IMR-90 (cell line): ENCODE measurements at regions not wholly inside any gene's neighbourhood (a gene's known extent, or its start where the extent isn't known, plus 50 kb on each side); places are given as distances from the start of the nearest gene placed in this dataset.

Experiments used
- ATAC-seq: fragments of 200-7000 bp; cut with Tn5 transposase; 2 replicates; pipeline ENCODE4 v1.9.1; 2020; ENCODE audit warnings: low read depth, mild to moderate bottlenecking, moderate library complexity
- BruUV-seq: library from RNA; stranded (reverse); fragments of 400-500 nt; replicated peaks from 2 replicates; lab custom pipeline; 2021; lab: Mats Ljungman, UMichigan
- CTCF ChIA-PET: fragments of 300-600 bp; formaldehyde crosslinking; extraction: SDS; loops from one replicate; lab custom pipeline; 2021; ENCODE audit warnings: antibody characterized with exemption; lab: Yijun Ruan, JAX
- POLR2A ChIA-PET: fragments of 300-600 bp; sonication (Branson Sonifier 250); formaldehyde crosslinking; loops from one replicate; lab custom pipeline; 2022; ENCODE audit warnings: antibody characterized with exemption; ENCODE audit not compliant: unreplicated experiment; lab: Charles Lee
- DNase-seq: peaks from one replicate; pipeline ENCODE4 v3.0.0; 2013
- H2AFZ ChIP-seq: replicated peaks from 2 replicates; pipeline ENCODE3; 2013; ENCODE audit warnings: low read length, mild to moderate bottlenecking; ENCODE audit not compliant: poor library complexity
- H2AK5ac ChIP-seq: 2 replicates; pipeline ENCODE4 v1.6.1; 2013; ENCODE audit warnings: low read depth, low read length, inconsistent platforms
- H2AK9ac ChIP-seq: replicated peaks from 2 replicates; pipeline ENCODE3; 2013; ENCODE audit warnings: mild to moderate bottlenecking, low read depth, low read length, moderate library complexity; ENCODE audit not compliant: poor library complexity
- H2BK120ac ChIP-seq: 2 replicates; pipeline ENCODE4 v1.6.1; 2013; ENCODE audit warnings: low read depth, low read length, inconsistent platforms
- H2BK15ac ChIP-seq: 3 replicates; pipeline ENCODE4 v1.6.1; 2013; ENCODE audit warnings: low read depth, low read length, inconsistent platforms
- H2BK20ac ChIP-seq: 2 replicates; pipeline ENCODE4 v1.6.1; 2013; ENCODE audit warnings: low read depth, mild to moderate bottlenecking, inconsistent platforms, low read length, moderate library complexity
- H2BK5ac ChIP-seq: 2 replicates; pipeline ENCODE4 v1.6.1; 2013; ENCODE audit warnings: mild to moderate bottlenecking, low read depth, low read length, inconsistent platforms; ENCODE audit not compliant: poor library complexity, severe bottlenecking
- H3K14ac ChIP-seq: replicated peaks from 2 replicates; pipeline ENCODE4 v1.6.1; 2013; ENCODE audit warnings: low read depth, low read length, inconsistent platforms
- H3K18ac ChIP-seq: 2 replicates; pipeline ENCODE4 v1.6.1; 2013; ENCODE audit warnings: low read depth, low read length, control low read depth
- H3K23ac ChIP-seq: 2 replicates; pipeline ENCODE4 v1.6.1; 2013; ENCODE audit warnings: low read depth, low read length, inconsistent platforms
- H3K27ac ChIP-seq: 2 replicates; pipeline ENCODE4 v1.5.1; 2013; ENCODE audit warnings: mild to moderate bottlenecking, control low read depth, low read length; ENCODE audit not compliant: insufficient read depth
- H3K27me3 ChIP-seq: 2 replicates; pipeline ENCODE4 v1.6.1; 2013; ENCODE audit warnings: low read length; ENCODE audit not compliant: control insufficient read depth, insufficient read depth
- H3K36me3 ChIP-seq: 2 replicates; pipeline ENCODE4 v1.6.1; 2013; ENCODE audit warnings: low read length, mixed read lengths; ENCODE audit not compliant: control insufficient read depth, insufficient read depth
- H3K4ac ChIP-seq: 2 replicates; pipeline ENCODE4 v1.6.1; 2013; ENCODE audit warnings: low read depth, low read length, inconsistent platforms
- H3K4me1 ChIP-seq: 2 replicates; pipeline ENCODE4 v1.6.1; 2013; ENCODE audit warnings: low read length, mixed read lengths; ENCODE audit not compliant: control insufficient read depth, insufficient read depth
- H3K4me2 ChIP-seq: 2 replicates; pipeline ENCODE4 v1.6.1; 2013; ENCODE audit warnings: low read depth, mild to moderate bottlenecking, control low read depth, low read length, moderate library complexity
- H3K4me3 ChIP-seq: 2 replicates; pipeline ENCODE4 v1.5.1; 2013; ENCODE audit warnings: low read depth, mild to moderate bottlenecking, control low read depth, low read length, moderate library complexity; ENCODE audit not compliant: insufficient read depth
- H3K56ac ChIP-seq: 2 replicates; pipeline ENCODE4 v1.6.1; 2013; ENCODE audit warnings: low read length, inconsistent platforms; ENCODE audit not compliant: insufficient read depth; ENCODE audit errors: extremely low read depth
- H3K79me1 ChIP-seq, 2 experiments: 2 replicates each; pipeline ENCODE4 v1.6.1; 2013; ENCODE audit warnings: low read length in 2 of 2, inconsistent platforms in 1 of 2, low read depth in 1 of 2
- H3K9ac ChIP-seq: 2 replicates; pipeline ENCODE4 v1.6.1; 2013; ENCODE audit warnings: low read depth, low read length, control low read depth
- H3K9me1 ChIP-seq: 2 replicates; pipeline ENCODE4 v1.6.1; 2013; ENCODE audit warnings: low read length, inconsistent platforms; ENCODE audit not compliant: insufficient read depth
- H3K9me3 ChIP-seq: 2 replicates; pipeline ENCODE4 v1.6.1; 2013; ENCODE audit warnings: low read length; ENCODE audit not compliant: control insufficient read depth, insufficient read depth
- H4K20me1 ChIP-seq: 2 replicates; pipeline ENCODE4 v1.6.1; 2013; ENCODE audit warnings: low read length, inconsistent platforms; ENCODE audit not compliant: insufficient read depth
- H4K5ac ChIP-seq: 2 replicates; pipeline ENCODE4 v1.6.1; 2013; ENCODE audit warnings: mild to moderate bottlenecking, low read depth, low read length, control low read depth
- H4K8ac ChIP-seq, 2 experiments: 2 replicates each; pipeline ENCODE4 v1.6.1; 2013; ENCODE audit warnings: low read depth in 2 of 2, low read length in 2 of 2, control low read depth in 1 of 2, inconsistent platforms in 1 of 2
- H4K91ac ChIP-seq: 2 replicates; pipeline ENCODE4 v1.6.1; 2013; ENCODE audit warnings: low read depth, low read length, inconsistent platforms; ENCODE audit not compliant: insufficient read depth
- BHLHE40 ChIP-seq: fragments of 150-350 bp; IDR thresholded peaks from 2 replicates; pipeline ENCODE4 v1.6.1; 2016; ENCODE audit warnings: mild to moderate bottlenecking, low read depth, low read length
- CEBPB ChIP-seq: IDR thresholded peaks from 2 replicates; pipeline ENCODE4 v1.6.1; 2012; ENCODE audit warnings: low read depth, low read length, improper control_type of control experiment
- CHD1 ChIP-seq: IDR thresholded peaks from 2 replicates; pipeline ENCODE4 v1.6.1; 2012; ENCODE audit warnings: low read depth, low read length, improper control_type of control experiment
- CTCF ChIP-seq: conservative IDR thresholded peaks from 2 replicates; pipeline ENCODE4 v1.5.1; 2012; ENCODE audit warnings: mild to moderate bottlenecking, low read depth, low read length, improper control_type of control experiment
- ELK1 ChIP-seq: fragments of 150-350 bp; IDR thresholded peaks from 2 replicates; pipeline ENCODE4 v1.6.1; 2016; ENCODE audit warnings: low read depth, mild to moderate bottlenecking, low read length, moderate library complexity, borderline replicate concordance
- FOS ChIP-seq: fragments of 150-350 bp; IDR thresholded peaks from 2 replicates; pipeline ENCODE4 v1.6.1; 2016; ENCODE audit warnings: low read depth, low read length
- MAZ ChIP-seq: IDR thresholded peaks from 2 replicates; pipeline ENCODE4 v1.6.1; 2012; ENCODE audit warnings: low read depth, mild to moderate bottlenecking, low read length, improper control_type of control experiment, moderate library complexity, borderline replicate concordance
- MXI1 ChIP-seq: IDR thresholded peaks from 2 replicates; pipeline ENCODE4 v1.6.1; 2012; ENCODE audit warnings: low read depth, mild to moderate bottlenecking, low read length, moderate library complexity, borderline replicate concordance
- NFE2L2 ChIP-seq: fragments of 150-350 bp; IDR thresholded peaks from 2 replicates; pipeline ENCODE4 v1.6.1; 2016; ENCODE audit warnings: low read depth, mild to moderate bottlenecking, low read length
- POLR2A ChIP-seq: IDR thresholded peaks from 2 replicates; pipeline ENCODE4 v1.6.1; 2012; ENCODE audit warnings: mild to moderate bottlenecking, low read depth, low read length
- RAD21 ChIP-seq: IDR thresholded peaks from 2 replicates; pipeline ENCODE4 v1.6.1; 2012; ENCODE audit warnings: low read length, improper control_type of control experiment
- RCOR1 ChIP-seq: IDR thresholded peaks from 2 replicates; pipeline ENCODE4 v1.6.1; 2012; ENCODE audit warnings: mild to moderate bottlenecking, low read length, improper control_type of control experiment; ENCODE audit not compliant: insufficient replicate concordance
- RFX5 ChIP-seq: IDR thresholded peaks from 2 replicates; pipeline ENCODE4 v1.8.0; 2012; ENCODE audit warnings: low read depth, mild to moderate bottlenecking, low read length, moderate library complexity
- SMC3 ChIP-seq: fragments of 150-350 bp; IDR thresholded peaks from 2 replicates; pipeline ENCODE4 v1.6.1; 2016; ENCODE audit warnings: low read depth, mild to moderate bottlenecking, antibody characterized with exemption, low read length, moderate library complexity
- USF2 ChIP-seq: fragments of 150-350 bp; IDR thresholded peaks from 2 replicates; pipeline ENCODE4 v1.6.1; 2017; ENCODE audit warnings: mild to moderate bottlenecking, antibody characterized with exemption, low read length, low read depth
- dilution Hi-C: fragments of 300-500 bp; cut with HindIII; formaldehyde crosslinking; loops from one replicate; pipeline ENCODE4 v1.14.3; 2018; ENCODE audit warnings: low sequenced_read_pairs; ENCODE audit not compliant: unreplicated experiment
- in situ Hi-C: fragments of 300-500 bp; cut with MboI; formaldehyde crosslinking; loops from 3 replicates; pipeline ENCODE4 v1.14.3; 2019; ENCODE audit warnings: low sequenced_read_pairs, inconsistent platforms, mixed read lengths
- intact Hi-C: fragments of 100-400 bp; cut with micrococcal nuclease; formaldehyde crosslinking; loops from 2 replicates; pipeline ENCODE4 v1.10.0; 2022

- Histone ChIP-seq H2BK120ac (no peak overlapping the region), H3K4me2 (no peak overlapping the region), H3K4me1 (peaks cover 6% of the 10 kb centered on the region), H3K56ac (no peak overlapping the region), H4K8ac (no peak overlapping the region), H2AK5ac (no peak overlapping the region), H3K27ac (no peak overlapping the region), H2BK15ac (no peak overlapping the region), H3K14ac (no peak overlapping the region), H3K9me1 (no peaks in the 10 kb centered on the region), H4K20me1 (no peaks in the 10 kb centered on the region), H3K23ac (no peak overlapping the region), H3K9me3 (no peaks in the 10 kb centered on the region), H2BK5ac (peak overlapping the region; percentile 22), H4K91ac (no peak overlapping the region), H3K4me3 (no peak overlapping the region), H3K18ac (no peak overlapping the region), H2AFZ (no peak overlapping the region), H4K5ac (no peak overlapping the region), H3K27me3 (no peaks in the 10 kb centered on the region), H3K9ac (no peak overlapping the region), H2BK20ac (no peak overlapping the region; the same call in 1 of the 2 replicates), H3K4ac (no peak overlapping the region), H3K36me3 (peaks cover 3% of the 10 kb centered on the region; the same call in 1 of the 2 replicates), H2AK9ac (no peak overlapping the region), H3K79me1 (peaks cover 15 to 43% of the 10 kb centered on the region in 2 experiments)
- no peak for ATAC-seq
- ChIA-PET POLR2A (no interaction called here), CTCF (no interaction called here)
- TF ChIP-seq USF2 = no peak
- no peak for TF ChIP-seq BHLHE40
- no peak for TF ChIP-seq NFE2L2
- TF ChIP-seq RAD21 = no peak
- TF ChIP-seq FOS = no peak
- TF ChIP-seq CEBPB = no peak
- no peak for TF ChIP-seq SMC3
- TF ChIP-seq CTCF = no peak
- no peak for TF ChIP-seq MAZ
- no peak for TF ChIP-seq POLR2A
- no peak for TF ChIP-seq RCOR1
- TF ChIP-seq ELK1 = no peak
- TF ChIP-seq MXI1 = no peak
- TF ChIP-seq RFX5 = no peak
- no peak for TF ChIP-seq CHD1
- BruUV-seq = no TSS peak
- in situ Hi-C loops = no loop called here
- DNase-seq = no peak
- intact Hi-C loops = no loop called here
- dilution Hi-C loops = no loop called here
These were observed 244.3 kb downstream of the PTPRC start for GRCh38 chr1:198883184-198883583.
